Hepatocyte (in vitro differentiated cells): ENCODE measurements at regions not wholly inside any gene's neighbourhood (a gene's known extent, or its start where the extent isn't known, plus 50 kb on each side); places are given as distances from the start of the nearest gene placed in this dataset.

ENCODE experiments used
- DNase-seq: peaks from one replicate; pipeline ENCODE4 v3.0.0-alpha.2; 2016; ENCODE audit warnings: low spot score
- H2AFZ ChIP-seq: fragments of 200-600 bp; sonication (generic); 2 replicates; pipeline ENCODE4 v1.6.0; 2016; ENCODE audit warnings: antibody characterized with exemption, mild to moderate bottlenecking
- H3K27ac ChIP-seq: fragments of 200-600 bp; sonication (generic); 2 replicates; pipeline ENCODE4 v1.5.1; 2016; ENCODE audit warnings: mild to moderate bottlenecking
- H3K27me3 ChIP-seq: fragments of 200-600 bp; sonication (generic); 2 replicates; pipeline ENCODE4 v1.6.1; 2016
- H3K36me3 ChIP-seq: fragments of 200-600 bp; sonication (generic); replicated peaks from 2 replicates; pipeline ENCODE4 v1.5.1; 2016; ENCODE audit warnings: low read depth; ENCODE audit not compliant: insufficient read depth
- H3K4me1 ChIP-seq: fragments of 200-600 bp; sonication (generic); 2 replicates; pipeline ENCODE4 v1.5.1; 2016; ENCODE audit warnings: mild to moderate bottlenecking, moderate library complexity; ENCODE audit not compliant: insufficient read depth
- H3K4me2 ChIP-seq: fragments of 200-600 bp; sonication (generic); 2 replicates; pipeline ENCODE4 v1.6.0; 2016
- H3K4me3 ChIP-seq: fragments of 200-600 bp; sonication (generic); 2 replicates; pipeline ENCODE4 v1.5.1; 2016; ENCODE audit warnings: mild to moderate bottlenecking
- H3K79me2 ChIP-seq: fragments of 200-600 bp; sonication (generic); 2 replicates; pipeline ENCODE4 v1.6.0; 2017; ENCODE audit warnings: mild to moderate bottlenecking
- H3K9me2 ChIP-seq: fragments of 200-600 bp; sonication (generic); replicated peaks from 2 replicates; pipeline ENCODE4 v1.6.0; 2017; ENCODE audit warnings: mild to moderate bottlenecking; ENCODE audit not compliant: insufficient read depth
- H3K9me3 ChIP-seq: fragments of 200-600 bp; sonication (generic); 2 replicates; pipeline ENCODE4 v1.5.1; 2016; ENCODE audit warnings: low read depth, mild to moderate bottlenecking
- H4K20me1 ChIP-seq: fragments of 200-600 bp; sonication (generic); 2 replicates; pipeline ENCODE4 v1.6.0; 2016; ENCODE audit warnings: mild to moderate bottlenecking; ENCODE audit not compliant: insufficient read depth, poor library complexity, severe bottlenecking
- EZH2 ChIP-seq: fragments of 200-600 bp; sonication (generic); IDR thresholded peaks from 2 replicates; pipeline ENCODE4 v1.6.1; 2016; ENCODE audit warnings: antibody characterized with exemption, mild to moderate bottlenecking, borderline replicate concordance
- EZH2phosphoT487 ChIP-seq: fragments of 200-600 bp; sonication (generic); IDR thresholded peaks from one replicate; pipeline ENCODE4 v1.6.1; 2018; ENCODE audit warnings: antibody characterized with exemption, mild to moderate bottlenecking, low read depth, moderate library complexity; ENCODE audit not compliant: unreplicated experiment, severe bottlenecking
- WGBS: methylation state at CpG from one replicate; pipeline ENCODE4 v1.1.6; 2016; ENCODE audit warnings: low lambda C conversion rate; ENCODE audit errors: missing lambda C conversion rate; 5-methylcytosine and 5-hydroxymethylcytosine counted together
- TF ChIP-seq, protein P1 (sequence below): fragments of 200-600 bp; sonication (generic); IDR thresholded peaks from 2 replicates; pipeline ENCODE4 v1.5.1; 2016; ENCODE audit warnings: antibody characterized with exemption, mild to moderate bottlenecking; ENCODE audit not compliant: poor library complexity

DNA sequence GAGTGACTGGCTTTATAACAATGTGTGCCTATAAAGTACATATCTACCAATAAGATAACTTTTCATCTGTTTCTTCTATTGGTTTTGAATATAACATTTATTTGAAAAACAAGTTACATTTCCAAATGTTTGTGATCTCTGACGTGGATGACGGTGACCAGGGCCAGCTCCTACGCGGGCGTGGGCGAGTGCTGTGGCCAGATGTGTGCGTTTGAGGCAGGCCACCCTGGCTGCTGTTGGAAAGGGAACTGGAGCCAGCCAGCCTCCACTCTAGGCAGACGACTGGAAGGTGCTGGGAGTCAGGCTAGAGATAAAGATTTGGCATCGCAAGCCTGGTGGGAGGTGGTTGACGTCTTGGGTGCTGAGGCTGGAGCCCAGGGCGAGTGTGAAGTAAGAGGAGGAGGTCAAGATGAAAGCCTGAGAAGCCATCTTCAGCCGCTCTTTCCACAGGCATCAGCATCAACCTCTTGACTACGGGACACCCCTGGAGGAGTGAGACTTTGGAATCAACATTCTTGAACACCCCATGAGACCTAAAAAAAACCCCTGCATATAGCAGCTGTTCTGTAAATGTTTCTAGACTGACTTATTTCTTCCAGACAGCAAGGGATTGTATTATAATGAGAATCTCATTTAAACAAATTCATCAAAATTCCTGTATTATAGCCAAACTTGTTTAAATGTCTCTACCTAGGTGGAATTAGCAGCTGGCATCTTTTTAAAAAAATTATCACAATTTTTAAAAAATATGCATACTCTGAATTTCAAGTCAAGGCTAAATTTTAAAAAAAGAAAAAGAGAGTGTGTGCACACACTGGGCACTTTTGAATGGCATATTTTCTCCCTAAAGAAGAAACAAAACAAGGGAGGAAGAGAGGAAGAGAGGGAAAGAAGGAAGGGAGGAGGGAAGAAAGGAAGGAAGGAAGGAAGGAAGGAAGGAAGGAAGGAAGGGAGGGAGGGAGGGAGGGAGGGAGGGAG lies 112.5 kb upstream of the SLC44A3 start:
- TF ChIP-seq, protein P1, sequence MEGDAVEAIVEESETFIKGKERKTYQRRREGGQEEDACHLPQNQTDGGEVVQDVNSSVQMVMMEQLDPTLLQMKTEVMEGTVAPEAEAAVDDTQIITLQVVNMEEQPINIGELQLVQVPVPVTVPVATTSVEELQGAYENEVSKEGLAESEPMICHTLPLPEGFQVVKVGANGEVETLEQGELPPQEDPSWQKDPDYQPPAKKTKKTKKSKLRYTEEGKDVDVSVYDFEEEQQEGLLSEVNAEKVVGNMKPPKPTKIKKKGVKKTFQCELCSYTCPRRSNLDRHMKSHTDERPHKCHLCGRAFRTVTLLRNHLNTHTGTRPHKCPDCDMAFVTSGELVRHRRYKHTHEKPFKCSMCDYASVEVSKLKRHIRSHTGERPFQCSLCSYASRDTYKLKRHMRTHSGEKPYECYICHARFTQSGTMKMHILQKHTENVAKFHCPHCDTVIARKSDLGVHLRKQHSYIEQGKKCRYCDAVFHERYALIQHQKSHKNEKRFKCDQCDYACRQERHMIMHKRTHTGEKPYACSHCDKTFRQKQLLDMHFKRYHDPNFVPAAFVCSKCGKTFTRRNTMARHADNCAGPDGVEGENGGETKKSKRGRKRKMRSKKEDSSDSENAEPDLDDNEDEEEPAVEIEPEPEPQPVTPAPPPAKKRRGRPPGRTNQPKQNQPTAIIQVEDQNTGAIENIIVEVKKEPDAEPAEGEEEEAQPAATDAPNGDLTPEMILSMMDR, result no peak
- TF ChIP-seq EZH2phosphoT487 (no peak), EZH2 (no peak)
- no peak overlapping the region for H2AFZ ChIP-seq
- no peak overlapping the region for H3K4me2 ChIP-seq
- no peaks in the 10 kb centered on the region for H3K27me3 ChIP-seq
- H3K27ac ChIP-seq, result no peak overlapping the region
- no peaks in the 10 kb centered on the region for H3K9me3 ChIP-seq
- peaks cover 16% of the 10 kb centered on the region for H3K4me1 ChIP-seq
- H3K9me2 ChIP-seq, result no peaks in the 10 kb centered on the region
- no peaks in the 10 kb centered on the region for H3K79me2 ChIP-seq
- H4K20me1 ChIP-seq, result no peaks in the 10 kb centered on the region
- 75% methylated on average over 13 of the region's 13 CpGs for WGBS
- no peaks in the 10 kb centered on the region for H3K36me3 ChIP-seq
- no peak for DNase-seq
- H3K4me3 ChIP-seq, result no peak overlapping the region

GRCh38 chr1:94702442-94702815 lies 117.7 kb upstream of the SLC44A3 start:
- peaks cover 35% of the 10 kb centered on the region for H3K4me1 ChIP-seq
- peak overlapping the region; percentile 80 for H3K27ac ChIP-seq
- H3K27me3 ChIP-seq, result no peaks in the 10 kb centered on the region
- no peaks in the 10 kb centered on the region for H3K9me2 ChIP-seq
- H2AFZ ChIP-seq, result no peak overlapping the region
- H3K4me2 ChIP-seq, result peak overlapping the region; percentile 6
- H4K20me1 ChIP-seq, result no peaks in the 10 kb centered on the region
- no peak for DNase-seq
- WGBS, result 25% methylated on average over 1 of the region's 1 CpG
- TF ChIP-seq EZH2phosphoT487, result no peak
- TF ChIP-seq, protein P1, result no peak
- TF ChIP-seq EZH2, result no peak
- no peaks in the 10 kb centered on the region for H3K36me3 ChIP-seq
- no peaks in the 10 kb centered on the region for H3K9me3 ChIP-seq
- no peak overlapping the region for H3K4me3 ChIP-seq
- no peaks in the 10 kb centered on the region for H3K79me2 ChIP-seq

GRCh38 chr1:94701796-94702441 lies 118.2 kb upstream of the SLC44A3 start:
- Histone ChIP-seq H3K27me3 (no peaks in the 10 kb centered on the region), H3K9me2 (no peaks in the 10 kb centered on the region), H2AFZ (no peak overlapping the region), H3K4me3 (no peak overlapping the region), H3K9me3 (no peaks in the 10 kb centered on the region), H3K4me2 (peak overlapping the region; percentile 6), H3K27ac (peak overlapping the region; percentile 80), H3K36me3 (no peaks in the 10 kb centered on the region), H3K4me1 (peaks cover 35% of the 10 kb centered on the region), H4K20me1 (no peaks in the 10 kb centered on the region), H3K79me2 (no peaks in the 10 kb centered on the region)
- 69% methylated on average over 2 of the region's 2 CpGs for WGBS
- DNase-seq, result no peak
- TF ChIP-seq EZH2phosphoT487 (no peak), EZH2 (no peak)
- TF ChIP-seq, protein P1, result no peak
